Activated CD8-positive, alpha-beta T cell treated with anti-CD3 and anti-CD28 coated beads, Interleukin-2, amount 10 ng/mL, durations not matched to agents 7 days and 5 days (primary cell): ENCODE measurements at regions not wholly inside any gene's neighbourhood (a gene's known extent, or its start where the extent isn't known, plus 50 kb on each side); places are given as distances from the start of the nearest gene placed in this dataset.
A peak's percentile ranks its signal among the peaks of the same experiment; 100 is the strongest.

Experiments
- ATAC-seq: fragments of 150-1000 bp; cut with Tn5 transposase; one replicate; pipeline ENCODE4 v1.10.0; 2021; ENCODE audit warnings: moderate library complexity
- CTCF ChIA-PET: fragments of 350-600 bp; sonication (Branson Sonifier 250); formaldehyde crosslinking; loops from one replicate; lab custom pipeline; 2021; ENCODE audit warnings: antibody characterized with exemption; lab: Charles Lee
- POLR2A ChIA-PET: fragments of 350-600 bp; sonication (Branson Sonifier 250); formaldehyde crosslinking; loops from one replicate; lab custom pipeline; 2021; ENCODE audit warnings: antibody characterized with exemption; lab: Charles Lee
- DNase-seq: peaks from one replicate; pipeline ENCODE4 v3.0.0-alpha.2; 2020
- H3K27ac Mint-ChIP-seq: one replicate; pipeline ENCODE4 v1.8.0; 2021; ENCODE audit warnings: mild to moderate bottlenecking, mixed read lengths
- H3K27me3 Mint-ChIP-seq: one replicate; pipeline ENCODE4 v1.8.0; 2021; ENCODE audit warnings: low read depth, mixed read lengths
- H3K36me3 Mint-ChIP-seq: one replicate; pipeline ENCODE4 v1.8.0; 2021; ENCODE audit warnings: low read depth, mixed read lengths
- H3K4me1 Mint-ChIP-seq: one replicate; pipeline ENCODE4 v1.8.0; 2021; ENCODE audit warnings: low read depth, mixed read lengths
- H3K4me3 Mint-ChIP-seq: one replicate; pipeline ENCODE4 v1.8.0; 2021; ENCODE audit warnings: mild to moderate bottlenecking, mixed read lengths
- H3K9me3 Mint-ChIP-seq: one replicate; pipeline ENCODE4 v1.8.0; 2022; ENCODE audit warnings: mixed read lengths; ENCODE audit not compliant: insufficient read depth
- microRNA-seq: library from miRNA; unstranded; fragments of <30 nt; microRNA quantifications from one replicate; pipeline ENCODE4 v1.2.0, GENCODE V29; 2022

DNA sequence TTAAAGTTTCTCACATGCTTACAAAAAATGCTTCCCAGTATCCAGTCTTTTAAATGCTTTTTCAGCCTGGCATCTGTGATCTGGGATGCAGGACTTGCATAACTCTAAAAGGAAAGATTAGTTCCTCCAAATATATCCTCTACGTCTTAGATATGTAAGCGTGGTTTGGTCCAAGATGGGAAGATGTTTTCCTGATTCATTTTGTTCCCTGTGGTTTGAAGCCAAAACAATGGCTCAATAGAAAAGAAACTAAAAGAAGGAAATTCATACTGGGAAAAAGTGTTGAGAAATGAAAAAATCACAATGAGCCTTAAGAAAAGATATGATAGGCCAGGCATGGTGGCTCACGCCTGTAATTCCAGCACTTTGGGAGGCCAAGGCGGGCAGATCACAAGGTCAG lies 1002.8 kb downstream of the NAALADL2 start:
- Mint-ChIP-seq H3K27ac (no peak overlapping the region), H3K36me3 (no peaks in the 10 kb centered on the region), H3K4me1 (no peaks in the 10 kb centered on the region), H3K27me3 (no peaks in the 10 kb centered on the region), H3K4me3 (no peak overlapping the region), H3K9me3 (no peaks in the 10 kb centered on the region)
- ATAC-seq (no peak), DNase-seq (no peak)
- POLR2A ChIA-PET = no interaction called here
- CTCF ChIA-PET = no interaction called here

Small RNA genes in the stretch of these regions (microRNA-seq; reads per million reads assigned to microRNA genes)
- 5.7 reads per million, percentile 7 among the genes with 10 or more reads in this experiment for gene MIR7977
